Adrenal gland (tissue), 9 donors: ENCODE measurements at regions not wholly inside any gene's neighbourhood (a gene's known extent, or its start where the extent isn't known, plus 50 kb on each side); places are given as distances from the start of the nearest gene placed in this dataset.
"Not testable (repeated sequence)": the region's sequence is repeated elsewhere in the genome, so short reads cannot be mapped to it uniquely, and the experiment has no call there.

ENCODE experiments used
- DNase-seq, 7 donors: peaks; one replicate each; pipeline ENCODE4 v3.0.0-alpha.2; 2019 to 2020
- H3K27ac ChIP-seq, 5 donors: fragments of 200-600 bp; sonication (generic) in 4 of 5; 1 replicate in 3 of 5; 2 replicates in 2 of 5; pipeline versions ENCODE4 v1.5.1 to v1.8.0; 2016 to 2020; ENCODE audit warnings: mild to moderate bottlenecking in 1 of 5
- H3K27me3 ChIP-seq: fragments of 200-600 bp; 2 replicates; pipeline ENCODE4 v1.8.0; 2021
- H3K36me3 ChIP-seq, 2 donors: fragments of 200-600 bp; replicated peaks in 1 of 2; 1 replicate in 1 of 2; 2 replicates in 1 of 2; pipeline versions ENCODE4 v1.5.1 to v1.8.0; 2018 to 2022
- H3K4me1 ChIP-seq, 2 donors: fragments of 200-600 bp; replicated peaks in 1 of 2; 1 replicate in 1 of 2; 2 replicates in 1 of 2; pipeline versions ENCODE4 v1.5.1 to v1.8.0; 2018 to 2021
- H3K4me3 ChIP-seq, 4 donors: fragments of 200-600 bp; sonication (generic) in 3 of 4; one replicate each; pipeline ENCODE4 v1.5.1; 2016 to 2018
- H3K9me3 ChIP-seq, 3 donors: fragments of 200-600 bp; sonication (generic) in 1 of 3; replicated peaks in 1 of 3; 1 replicate in 2 of 3; 2 replicates in 1 of 3; pipeline versions ENCODE4 v1.5.1 to v1.8.0; 2016 to 2021
- POLR2A ChIP-seq, 2 donors: fragments of 450-650 bp; IDR thresholded peaks; one replicate each; pipeline ENCODE4 v1.6.1; 2017; ENCODE audit warnings: antibody characterized with exemption in 2 of 2, mild to moderate bottlenecking in 2 of 2, moderate library complexity in 1 of 2
- WGBS, 4 donors: extraction: QIAGEN DNeasy Blood & Tissue Kit in 2 of 4; methylation state at CpG; one replicate each; pipeline versions ENCODE4 v1.1.5 to v1.1.7; 2013 to 2017; 5-methylcytosine and 5-hydroxymethylcytosine counted together
- intact Hi-C, 2 donors: fragments of 100-400 bp; cut with DNase I; formaldehyde crosslinking; loops; one replicate each; pipeline versions ENCODE4 v1.14.1 to v1.15.0; 2022 to 2023
- TF ChIP-seq, protein P1 (sequence below), 6 experiments: fragments of 450-650 bp in 4 of 6; fragments of 200-600 bp in 2 of 6; sonication (generic) in 1 of 6; IDR thresholded peaks; 1 replicate in 5 of 6; 2 replicates in 1 of 6; pipeline versions ENCODE4 v1.5.1 to v1.8.0; 2016 to 2021; ENCODE audit warnings: antibody characterized with exemption in 6 of 6, mild to moderate bottlenecking in 2 of 6, moderate library complexity in 1 of 6
- donor health status: healthy with polysubstance abuse.
- donor health status: Bipolar disorder and iron deficiency.
- donor health status: DM: yes; HTN: yes; CAD: no.
- donor health status: DM: no; HTN: no; CAD: no.
- donor health status: DM: no; HTN: no; CAD: no.

DNA sequence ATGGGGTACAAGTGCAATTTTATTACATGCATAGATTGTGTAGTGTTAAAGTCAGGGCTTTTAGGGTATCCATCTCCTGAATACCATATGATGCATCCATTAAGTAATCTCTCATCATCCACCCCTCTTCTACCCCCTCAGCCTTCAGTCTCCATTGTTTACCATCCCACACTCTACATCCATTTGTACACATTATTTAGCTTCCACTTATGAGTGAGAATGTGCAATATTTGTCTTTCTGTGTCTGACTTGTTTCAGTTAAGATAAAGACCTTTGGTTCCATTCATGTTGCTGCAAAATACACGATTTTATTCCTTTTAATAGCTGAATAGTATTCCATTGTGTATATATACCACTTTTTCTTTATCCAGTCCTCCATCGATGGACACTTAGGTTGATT lies 222.5 kb upstream of the USP24 start:
- WGBS, 4 donors = 0 to 37% (median 1%) methylated on average over 2 of the region's 2 CpGs
- Histone ChIP-seq H3K4me3 (no peak overlapping the region), H3K4me1 (no peaks in the 10 kb centered on the region), H3K27ac (no peak overlapping the region), H3K27me3 (no peaks in the 10 kb centered on the region), H3K9me3 (no peaks in the 10 kb centered on the region), H3K36me3 (no peaks in the 10 kb centered on the region)
- DNase-seq = no peak
- intact Hi-C loops = no loop called here
- TF ChIP-seq, protein P1, sequence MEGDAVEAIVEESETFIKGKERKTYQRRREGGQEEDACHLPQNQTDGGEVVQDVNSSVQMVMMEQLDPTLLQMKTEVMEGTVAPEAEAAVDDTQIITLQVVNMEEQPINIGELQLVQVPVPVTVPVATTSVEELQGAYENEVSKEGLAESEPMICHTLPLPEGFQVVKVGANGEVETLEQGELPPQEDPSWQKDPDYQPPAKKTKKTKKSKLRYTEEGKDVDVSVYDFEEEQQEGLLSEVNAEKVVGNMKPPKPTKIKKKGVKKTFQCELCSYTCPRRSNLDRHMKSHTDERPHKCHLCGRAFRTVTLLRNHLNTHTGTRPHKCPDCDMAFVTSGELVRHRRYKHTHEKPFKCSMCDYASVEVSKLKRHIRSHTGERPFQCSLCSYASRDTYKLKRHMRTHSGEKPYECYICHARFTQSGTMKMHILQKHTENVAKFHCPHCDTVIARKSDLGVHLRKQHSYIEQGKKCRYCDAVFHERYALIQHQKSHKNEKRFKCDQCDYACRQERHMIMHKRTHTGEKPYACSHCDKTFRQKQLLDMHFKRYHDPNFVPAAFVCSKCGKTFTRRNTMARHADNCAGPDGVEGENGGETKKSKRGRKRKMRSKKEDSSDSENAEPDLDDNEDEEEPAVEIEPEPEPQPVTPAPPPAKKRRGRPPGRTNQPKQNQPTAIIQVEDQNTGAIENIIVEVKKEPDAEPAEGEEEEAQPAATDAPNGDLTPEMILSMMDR (IDR thresholded peaks at IDR 0.05) = no peak
- TF ChIP-seq POLR2A (IDR thresholded peaks at IDR 0.05) = no peak

DNA sequence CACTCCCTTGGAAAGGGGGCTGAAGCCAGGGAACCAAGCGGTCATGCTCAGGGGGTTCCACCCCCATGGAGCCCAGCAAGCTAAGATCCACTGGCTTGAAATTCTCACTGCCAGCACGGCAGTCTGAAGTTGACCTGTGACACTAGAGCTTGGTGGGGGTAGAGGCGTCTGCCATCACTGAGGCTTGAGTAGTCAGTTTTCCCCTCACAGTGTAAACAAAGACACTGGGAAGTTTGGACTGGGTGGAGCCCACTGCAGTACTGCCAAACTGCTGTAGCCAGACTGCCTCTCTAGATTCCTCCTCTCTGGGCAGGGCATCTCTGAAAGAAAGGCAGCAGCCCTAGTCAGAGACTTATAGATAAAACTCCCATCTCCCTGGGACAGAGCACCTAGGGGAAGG lies 215.6 kb upstream of the USP24 start:
- DNase-seq = not testable (repeated sequence)

DNA sequence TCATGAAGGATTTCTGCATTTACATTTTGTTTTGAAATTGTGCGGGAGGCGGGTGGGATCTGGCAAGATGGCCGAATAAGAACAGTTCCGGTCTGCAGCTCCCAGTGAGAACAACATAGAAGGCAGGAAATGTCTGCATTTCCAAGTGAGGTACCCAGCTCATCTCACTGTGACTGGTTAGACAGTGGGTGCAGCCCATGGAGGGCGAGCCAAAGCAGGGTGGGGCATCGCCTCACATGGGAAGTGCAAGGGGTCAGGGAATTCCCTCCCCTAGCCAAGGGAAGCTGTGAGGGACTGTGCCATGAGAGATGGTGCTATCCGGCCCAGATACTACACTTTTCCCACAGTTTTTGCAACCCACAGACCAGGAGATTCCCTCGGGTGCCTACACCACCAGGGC lies 215.0 kb upstream of the USP24 start:
- H3K27me3 ChIP-seq, DNase-seq, H3K4me1 ChIP-seq, H3K4me3 ChIP-seq, H3K9me3 ChIP-seq, H3K36me3 ChIP-seq, intact Hi-C loops: not testable (repeated sequence)
- H3K27ac ChIP-seq = peak overlapping the region in 1 of 5 donors; percentile 86
- WGBS, 4 donors = 83 to 94% (median 91%) methylated on average over 8 of the region's 8 CpGs

More for the DNA sequence above, 215.6 kb upstream of the USP24 start:
- H3K27ac ChIP-seq, intact Hi-C loops, H3K36me3 ChIP-seq, H3K4me3 ChIP-seq, H3K4me1 ChIP-seq, H3K9me3 ChIP-seq, H3K27me3 ChIP-seq: not testable (repeated sequence)
- WGBS, 4 donors = 77 to 100% (median 85%) methylated on average over 1 to 3 of the region's 3 CpGs

DNA sequence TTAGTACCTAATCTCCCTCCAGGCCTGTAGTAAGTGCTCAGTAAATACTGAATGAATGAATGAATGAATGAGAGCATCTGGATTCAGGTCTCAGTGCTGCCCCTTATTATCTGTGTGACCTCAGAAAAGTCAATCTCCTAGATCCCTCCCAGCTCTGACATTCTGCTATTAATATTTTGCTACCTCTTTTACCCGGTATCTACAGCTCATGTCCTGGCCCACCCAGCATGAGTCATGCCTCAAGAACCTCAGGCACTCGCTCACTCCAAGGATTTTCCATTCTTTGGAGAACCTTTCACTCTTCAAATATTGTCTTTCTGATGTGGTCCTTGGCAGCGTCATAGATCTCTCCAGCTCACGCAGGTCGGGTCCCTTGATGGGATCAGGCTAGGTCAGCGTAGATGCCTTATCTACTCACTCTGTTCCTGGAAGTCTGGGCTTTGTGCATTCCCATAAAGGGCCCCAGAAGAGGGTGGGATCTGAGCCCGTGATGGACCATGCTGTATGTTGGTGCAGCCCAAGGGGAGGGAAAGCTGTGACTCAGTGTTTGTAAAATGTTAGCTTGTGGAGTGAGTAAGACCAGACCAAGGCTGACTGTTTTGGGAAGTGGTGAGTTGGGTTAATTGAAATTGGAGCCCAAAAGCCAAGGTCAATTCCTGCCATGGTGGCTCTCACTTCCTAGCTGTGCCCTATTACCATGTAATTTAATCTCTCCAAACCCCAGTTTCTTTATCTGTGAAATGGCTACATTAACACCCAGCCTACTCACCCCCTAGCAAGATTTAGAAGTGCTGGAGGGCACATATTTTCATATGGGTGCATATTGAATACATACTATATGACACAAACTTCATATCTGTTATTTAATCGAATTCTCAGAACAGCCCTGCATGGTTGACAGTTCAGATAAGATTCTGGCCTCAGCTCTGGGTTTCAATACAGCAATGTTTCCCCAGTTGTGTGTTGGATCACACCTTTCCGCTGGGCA lies 214.1 kb upstream of the USP24 start:
- H3K9me3 ChIP-seq = no peaks in the 10 kb centered on the region
- intact Hi-C loops = no loop called here
- H3K36me3 ChIP-seq = no peaks in the 10 kb centered on the region
- DNase-seq = peak; percentile 27 to 86 (median 75)
- no peaks in the 10 kb centered on the region for H3K27me3 ChIP-seq
- H3K4me1 ChIP-seq = peaks cover 0 to 7% of the 10 kb centered on the region in 2 donors
- 33 to 54% (median 38%) methylated on average over 9 of the region's 9 CpGs for WGBS, 4 donors
- no peak overlapping the region for H3K4me3 ChIP-seq
- TF ChIP-seq, protein P1 (IDR thresholded peaks at IDR 0.05) = no peak
- TF ChIP-seq POLR2A (IDR thresholded peaks at IDR 0.05) = no peak
- H3K27ac ChIP-seq = peak overlapping the region in 3 of 5 donors; percentile 14 to 86 (median 50)

DNA sequence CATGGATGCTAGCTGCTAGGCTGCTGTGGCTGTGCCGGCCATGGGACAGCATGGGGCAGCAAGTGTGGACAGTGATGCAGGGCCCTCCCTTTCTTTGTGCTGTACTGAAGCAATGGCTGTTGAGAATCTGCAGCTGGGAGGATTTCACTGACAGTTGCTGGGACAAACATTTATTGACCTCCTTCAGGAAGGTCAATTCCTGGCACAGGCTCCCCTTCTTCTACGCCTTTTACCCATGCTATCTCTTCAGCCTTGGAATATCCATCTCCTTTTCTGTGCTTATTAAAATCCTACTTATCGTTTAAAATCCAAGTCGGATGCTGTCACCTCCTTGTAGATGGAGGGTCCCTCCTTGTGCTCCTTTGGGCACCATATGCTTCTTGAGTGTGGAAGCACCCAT lies 213.1 kb upstream of the USP24 start:
- H3K4me1 ChIP-seq = peaks cover 0 to 7% of the 10 kb centered on the region in 2 donors
- no peak for TF ChIP-seq POLR2A (IDR thresholded peaks at IDR 0.05)
- TF ChIP-seq, protein P1 (IDR thresholded peaks at IDR 0.05) = no peak
- DNase-seq = peak in 2 of 7 donors; percentile 7 to 20

More for the DNA sequence above, 213.1 kb upstream of the USP24 start:
- Histone ChIP-seq H3K27me3 (no peaks in the 10 kb centered on the region), H3K4me3 (no peak overlapping the region), H3K27ac (peak overlapping the region in 2 of 5 donors; percentile 50 to 86), H3K36me3 (no peaks in the 10 kb centered on the region), H3K9me3 (no peaks in the 10 kb centered on the region)
- intact Hi-C loops = no loop called here
- 60 to 76% (median 73%) methylated on average over 4 of the region's 4 CpGs for WGBS, 4 donors
